GM18870 (cell line): ENCODE measurements at regions not wholly inside any gene's neighbourhood (a gene's known extent, or its start where the extent isn't known, plus 50 kb on each side); places are given as distances from the start of the nearest gene placed in this dataset.

Experiments used
- ATAC-seq: cut with Tn5 transposase; IDR thresholded peaks from one replicate; pipeline ENCODE4 v1.9.1; 2021; ENCODE audit warnings: moderate library complexity; ENCODE audit not compliant: unreplicated experiment

- ATAC-seq = no peak
Measured at GRCh38 chr10:129389194-129389593, 77.8 kb upstream of the MGMT start.

- ATAC-seq = no peak
Measured at GRCh38 chr10:129390147-129390546, 76.9 kb upstream of the MGMT start.

GRCh38 chr10:129390726-129391125, 76.3 kb upstream of the MGMT start:
- no peak for ATAC-seq

- ATAC-seq = no peak
Measured at GRCh38 chr10:129391464-129391863, 75.6 kb upstream of the MGMT start.

GRCh38 chr10:129392855-129393254, 74.2 kb upstream of the MGMT start:
- ATAC-seq = no peak

- ATAC-seq = no peak
Measured at GRCh38 chr10:129393812-129394211, 73.2 kb upstream of the MGMT start.

GRCh38 chr10:129394518-129395328, 72.3 kb upstream of the MGMT start:
- no peak for ATAC-seq

- ATAC-seq = no peak
Measured at GRCh38 chr10:129396021-129396722, 70.9 kb upstream of the MGMT start.

GRCh38 chr10:129397198-129397974, 69.7 kb upstream of the MGMT start:
- no peak for ATAC-seq

- ATAC-seq = no peak
Measured at GRCh38 chr10:129398711-129399141, 68.3 kb upstream of the MGMT start.

- no peak for ATAC-seq
Measured at GRCh38 chr10:129400426-129400825, 66.6 kb upstream of the MGMT start.

GRCh38 chr10:129402459-129402858, 64.6 kb upstream of the MGMT start:
- no peak for ATAC-seq

- no peak for ATAC-seq
Measured at GRCh38 chr10:129404091-129404490, 63.0 kb upstream of the MGMT start.

- ATAC-seq = no peak
Measured at GRCh38 chr10:129405389-129405788, 61.7 kb upstream of the MGMT start.

- no peak for ATAC-seq
Measured at GRCh38 chr10:129410688-129411392, 56.2 kb upstream of the MGMT start.

- ATAC-seq = no peak
Measured at GRCh38 chr10:129411393-129411705, 55.7 kb upstream of the MGMT start.

GRCh38 chr10:129411772-129412171, 55.3 kb upstream of the MGMT start:
- no peak for ATAC-seq

GRCh38 chr10:129413024-129413423, 54.0 kb upstream of the MGMT start:
- ATAC-seq = no peak

GRCh38 chr10:129415215-129416140, 51.6 kb upstream of the MGMT start:
- ATAC-seq = no peak

- no peak for ATAC-seq
Measured at GRCh38 chr10:129416155-129416554, 50.9 kb upstream of the MGMT start.
